Activated T-cell treated with anti-CD3 and anti-CD28 coated beads, Interleukin-2, amount 50 U/mL, for 72 hours (primary cell): ENCODE measurements at regions not wholly inside any gene's neighbourhood (a gene's known extent, or its start where the extent isn't known, plus 50 kb on each side); places are given as distances from the start of the nearest gene placed in this dataset.
"Not testable (repeated sequence)": the region's sequence is repeated elsewhere in the genome, so short reads cannot be mapped to it uniquely, and the experiment has no call there.

Source experiments
- ATAC-seq, 2 donors: fragments of 150-1000 bp; cut with Tn5 transposase; replicated peaks in 1 of 2; 2 replicates each; pipeline ENCODE4 v1.10.0; 2021; ENCODE audit warnings: moderate library complexity in 2 of 2, mild to moderate bottlenecking in 1 of 2
- DNase-seq, 2 donors: peaks; one replicate each; pipeline ENCODE4 v3.0.0; 2021 to 2022; ENCODE audit warnings: mixed read lengths in 1 of 2
- H3K27ac Mint-ChIP-seq: one replicate; pipeline ENCODE4 v1.8.0; 2022; ENCODE audit warnings: mild to moderate bottlenecking, moderate library complexity, mixed read lengths
- H3K27me3 Mint-ChIP-seq: one replicate; pipeline ENCODE4 v1.8.0; 2022; ENCODE audit warnings: low read depth, mixed read lengths
- H3K36me3 Mint-ChIP-seq, 2 donors: one replicate each; pipeline ENCODE4 v1.8.0; 2022; ENCODE audit warnings: mixed read lengths in 2 of 2, mild to moderate bottlenecking in 1 of 2; ENCODE audit not compliant: insufficient read depth in 2 of 2
- H3K4me1 Mint-ChIP-seq: one replicate; pipeline ENCODE4 v1.8.0; 2022; ENCODE audit warnings: low read depth, mixed read lengths
- H3K4me3 Mint-ChIP-seq, 2 donors: one replicate each; pipeline ENCODE4 v1.8.0; 2022; ENCODE audit warnings: mild to moderate bottlenecking in 2 of 2, mixed read lengths in 2 of 2, moderate library complexity in 2 of 2
- H3K9me3 Mint-ChIP-seq, 2 donors: one replicate each; pipeline ENCODE4 v1.8.0; 2022; ENCODE audit warnings: mixed read lengths in 2 of 2

GRCh38 chr18:51537487-51537886, 340.0 kb upstream of the MEX3C start:
- Mint-ChIP-seq H3K36me3 (no peaks in the 10 kb centered on the region), H3K9me3 (peaks cover 0 to 2% of the 10 kb centered on the region in 2 donors), H3K4me1 (no peaks in the 10 kb centered on the region), H3K27me3 (peaks cover 6% of the 10 kb centered on the region), H3K27ac (no peak overlapping the region), H3K4me3 (no peak overlapping the region)
- DNase-seq, result no peak
- ATAC-seq, result no peak

DNA sequence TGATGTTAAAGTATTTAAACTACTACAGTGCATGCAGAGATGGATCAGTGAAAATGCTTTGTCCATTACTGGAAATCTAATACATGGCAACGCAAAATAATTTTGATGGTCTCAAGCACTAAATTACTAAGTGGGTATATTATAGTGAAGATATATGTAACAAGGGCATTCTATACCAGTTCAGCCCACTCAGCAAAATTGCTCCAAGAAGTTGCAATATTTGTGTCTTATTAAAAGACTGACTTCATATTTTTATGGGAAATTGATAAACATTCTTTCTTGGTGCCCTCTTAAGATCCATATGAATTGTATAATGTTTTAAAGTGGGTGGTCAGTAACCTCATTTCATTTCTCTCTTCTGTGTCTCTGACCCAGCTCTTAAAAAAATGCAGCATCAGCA, 343.1 kb upstream of the MEX3C start:
- no peaks in the 10 kb centered on the region for H3K4me1 Mint-ChIP-seq

GRCh38 chr18:51541230-51541629, 343.7 kb upstream of the MEX3C start:
- peak; percentile 51 to 87 for ATAC-seq
- Mint-ChIP-seq H3K4me1 (no peaks in the 10 kb centered on the region), H3K9me3 (peaks cover 0 to 2% of the 10 kb centered on the region in 2 donors), H3K27ac (no peak overlapping the region), H3K36me3 (no peaks in the 10 kb centered on the region), H3K27me3 (peaks cover 6% of the 10 kb centered on the region), H3K4me3 (no peak overlapping the region)
- no peak for DNase-seq

More for the DNA sequence above, 343.1 kb upstream of the MEX3C start:
- Mint-ChIP-seq H3K9me3 (peaks cover 0 to 2% of the 10 kb centered on the region in 2 donors), H3K27ac (no peak overlapping the region), H3K4me3 (no peak overlapping the region), H3K36me3 (no peaks in the 10 kb centered on the region), H3K27me3 (peaks cover 6% of the 10 kb centered on the region)
- DNase-seq, result no peak
- ATAC-seq, result no peak

DNA sequence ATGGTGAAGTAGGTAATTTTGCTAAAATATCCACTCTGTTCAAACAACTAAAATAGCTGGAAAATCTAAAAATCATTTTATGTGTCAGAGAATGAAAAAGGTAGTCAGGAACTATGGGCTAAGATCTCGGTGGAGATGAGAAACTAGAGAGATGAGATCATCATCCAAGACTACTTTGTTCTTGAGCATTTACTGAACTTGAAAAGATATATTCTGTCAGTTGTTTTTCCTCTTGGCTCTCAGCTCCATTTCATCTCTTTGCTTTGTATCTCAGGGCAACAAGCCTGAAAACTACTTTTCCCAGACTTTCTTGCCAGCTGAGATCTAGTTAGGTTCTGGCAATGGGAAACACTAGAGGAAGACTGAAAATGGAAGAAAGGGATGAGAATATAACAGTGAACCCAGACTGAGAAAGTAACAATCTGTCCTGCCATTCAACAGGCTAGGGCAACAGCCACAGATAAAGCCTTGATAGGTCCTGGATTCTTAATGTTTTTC, 346.2 kb upstream of the MEX3C start:
- Mint-ChIP-seq H3K9me3 (peaks cover 0 to 2% of the 10 kb centered on the region in 2 donors), H3K36me3 (no peaks in the 10 kb centered on the region), H3K4me1 (no peaks in the 10 kb centered on the region), H3K4me3 (no peak overlapping the region), H3K27ac (no peak overlapping the region), H3K27me3 (peaks cover 6% of the 10 kb centered on the region)
- no peak for DNase-seq
- ATAC-seq, result no peak

DNA sequence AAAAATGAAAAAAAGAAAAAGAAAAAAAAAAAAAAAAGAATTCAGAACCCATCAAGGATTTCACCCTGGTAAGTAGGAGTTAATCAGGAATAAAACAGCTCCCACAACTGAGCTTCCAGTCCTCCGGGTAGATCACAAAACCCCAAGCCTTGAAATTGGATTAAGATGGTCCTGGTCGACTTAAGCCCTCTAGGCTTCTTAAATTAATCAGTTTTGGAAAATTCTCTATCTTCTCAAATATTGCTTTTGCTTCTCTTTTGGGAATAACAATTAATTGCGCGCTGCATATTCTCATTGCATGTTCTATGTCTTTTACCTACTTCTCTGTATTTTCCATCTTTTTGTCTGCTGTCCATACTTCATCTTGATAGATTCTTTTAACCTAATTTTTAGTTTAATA, 348.0 kb upstream of the MEX3C start:
- no peaks in the 10 kb centered on the region for H3K36me3 Mint-ChIP-seq
- H3K4me1 Mint-ChIP-seq, result no peaks in the 10 kb centered on the region
- ATAC-seq (no peak), DNase-seq (no peak)
- no peaks in the 10 kb centered on the region for H3K27me3 Mint-ChIP-seq
- peaks cover 0 to 2% of the 10 kb centered on the region in 2 donors for H3K9me3 Mint-ChIP-seq
- no peak overlapping the region for H3K27ac Mint-ChIP-seq
- no peak overlapping the region for H3K4me3 Mint-ChIP-seq

GRCh38 chr18:51559198-51559901, 361.9 kb upstream of the MEX3C start:
- no peaks in the 10 kb centered on the region for H3K4me1 Mint-ChIP-seq
- no peaks in the 10 kb centered on the region for H3K36me3 Mint-ChIP-seq
- DNase-seq, result no peak
- no peak for ATAC-seq
- H3K27me3 Mint-ChIP-seq, result no peaks in the 10 kb centered on the region
- H3K4me3 Mint-ChIP-seq, result no peak overlapping the region
- H3K27ac Mint-ChIP-seq, result no peak overlapping the region
- H3K9me3 Mint-ChIP-seq, result peaks cover 0 to 2% of the 10 kb centered on the region in 2 donors

GRCh38 chr18:51559902-51560287, 362.4 kb upstream of the MEX3C start:
- no peaks in the 10 kb centered on the region for H3K36me3 Mint-ChIP-seq
- ATAC-seq (no peak), DNase-seq (no peak)
- H3K27me3 Mint-ChIP-seq, result peaks cover 1% of the 10 kb centered on the region
- no peak overlapping the region for H3K4me3 Mint-ChIP-seq
- no peak overlapping the region for H3K27ac Mint-ChIP-seq
- no peaks in the 10 kb centered on the region for H3K4me1 Mint-ChIP-seq
- no peaks in the 10 kb centered on the region for H3K9me3 Mint-ChIP-seq

GRCh38 chr18:51561821-51562220, 364.3 kb upstream of the MEX3C start:
- Mint-ChIP-seq H3K4me1 (no peaks in the 10 kb centered on the region), H3K9me3 (no peaks in the 10 kb centered on the region), H3K27me3 (peaks cover 9% of the 10 kb centered on the region), H3K36me3 (no peaks in the 10 kb centered on the region), H3K4me3 (no peak overlapping the region), H3K27ac (no peak overlapping the region)
- DNase-seq (no peak), ATAC-seq (no peak)

GRCh38 chr18:51562866-51563265, 365.4 kb upstream of the MEX3C start:
- Mint-ChIP-seq H3K27me3 (peaks cover 9% of the 10 kb centered on the region), H3K4me1 (no peaks in the 10 kb centered on the region), H3K36me3 (no peaks in the 10 kb centered on the region), H3K27ac (no peak overlapping the region), H3K9me3 (no peaks in the 10 kb centered on the region), H3K4me3 (no peak overlapping the region)
- no peak for ATAC-seq
- DNase-seq, result no peak

- H3K36me3 Mint-ChIP-seq, result no peaks in the 10 kb centered on the region
- H3K27me3 Mint-ChIP-seq, result peaks cover 9% of the 10 kb centered on the region
- no peaks in the 10 kb centered on the region for H3K9me3 Mint-ChIP-seq
- DNase-seq (no peak), ATAC-seq (no peak)
- no peak overlapping the region for H3K27ac Mint-ChIP-seq
- H3K4me1 Mint-ChIP-seq, result no peaks in the 10 kb centered on the region
- no peak overlapping the region for H3K4me3 Mint-ChIP-seq
These were observed 365.9 kb upstream of the MEX3C start for GRCh38 chr18:51563396-51563795.

GRCh38 chr18:51568151-51568550, 370.7 kb upstream of the MEX3C start:
- peaks cover 9% of the 10 kb centered on the region for H3K27me3 Mint-ChIP-seq
- no peak overlapping the region for H3K27ac Mint-ChIP-seq
- H3K4me1 Mint-ChIP-seq, result no peaks in the 10 kb centered on the region
- no peak for DNase-seq
- H3K9me3 Mint-ChIP-seq, result no peaks in the 10 kb centered on the region
- ATAC-seq, result no peak
- no peak overlapping the region for H3K4me3 Mint-ChIP-seq
- H3K36me3 Mint-ChIP-seq, result no peaks in the 10 kb centered on the region

- Mint-ChIP-seq H3K9me3 (no peaks in the 10 kb centered on the region), H3K36me3 (no peaks in the 10 kb centered on the region), H3K4me3 (no peak overlapping the region), H3K27me3 (peaks cover 11% of the 10 kb centered on the region), H3K27ac (no peak overlapping the region), H3K4me1 (no peaks in the 10 kb centered on the region)
- no peak for DNase-seq
- no peak for ATAC-seq
These were observed 371.7 kb upstream of the MEX3C start for GRCh38 chr18:51569153-51569552.

- no peaks in the 10 kb centered on the region for H3K36me3 Mint-ChIP-seq
- no peak for DNase-seq
- ATAC-seq, result no peak
- H3K27me3 Mint-ChIP-seq, result peaks cover 13% of the 10 kb centered on the region
- no peaks in the 10 kb centered on the region for H3K9me3 Mint-ChIP-seq
- no peak overlapping the region for H3K4me3 Mint-ChIP-seq
- H3K27ac Mint-ChIP-seq, result no peak overlapping the region
- no peaks in the 10 kb centered on the region for H3K4me1 Mint-ChIP-seq
These were observed 372.1 kb upstream of the MEX3C start for GRCh38 chr18:51569561-51569960.

- H3K9me3 Mint-ChIP-seq, ATAC-seq: not testable (repeated sequence)
These were observed 372.6 kb upstream of the MEX3C start for GRCh38 chr18:51570071-51570470.

More at GRCh38 chr18:51570071-51570470, 372.6 kb upstream of the MEX3C start:
- H3K27me3 Mint-ChIP-seq, result peaks cover 10% of the 10 kb centered on the region
- not testable (repeated sequence) for DNase-seq, H3K27ac Mint-ChIP-seq, H3K4me3 Mint-ChIP-seq, H3K4me1 Mint-ChIP-seq, H3K36me3 Mint-ChIP-seq
